B cell (primary cell): ENCODE measurements at regions not wholly inside any gene's neighbourhood (a gene's known extent, or its start where the extent isn't known, plus 50 kb on each side); places are given as distances from the start of the nearest gene placed in this dataset.

Source experiments
- EZH2 ChIP-seq: IDR thresholded peaks from 2 replicates; pipeline ENCODE4 v1.6.1; 2012; ENCODE audit warnings: borderline replicate concordance, low read depth, mild to moderate bottlenecking, moderate library complexity, low read length; ENCODE audit not compliant: insufficient read depth, poor library complexity, severe bottlenecking
- TF ChIP-seq, protein P1 (sequence below): fragments of 200-600 bp; IDR thresholded peaks from one replicate; pipeline ENCODE4 v1.8.0; 2022; ENCODE audit warnings: antibody characterized with exemption, mild to moderate bottlenecking

GRCh38 chr10:21463436-21463835, 62.0 kb downstream of the SKIDA1 start:
- TF ChIP-seq, protein P1, sequence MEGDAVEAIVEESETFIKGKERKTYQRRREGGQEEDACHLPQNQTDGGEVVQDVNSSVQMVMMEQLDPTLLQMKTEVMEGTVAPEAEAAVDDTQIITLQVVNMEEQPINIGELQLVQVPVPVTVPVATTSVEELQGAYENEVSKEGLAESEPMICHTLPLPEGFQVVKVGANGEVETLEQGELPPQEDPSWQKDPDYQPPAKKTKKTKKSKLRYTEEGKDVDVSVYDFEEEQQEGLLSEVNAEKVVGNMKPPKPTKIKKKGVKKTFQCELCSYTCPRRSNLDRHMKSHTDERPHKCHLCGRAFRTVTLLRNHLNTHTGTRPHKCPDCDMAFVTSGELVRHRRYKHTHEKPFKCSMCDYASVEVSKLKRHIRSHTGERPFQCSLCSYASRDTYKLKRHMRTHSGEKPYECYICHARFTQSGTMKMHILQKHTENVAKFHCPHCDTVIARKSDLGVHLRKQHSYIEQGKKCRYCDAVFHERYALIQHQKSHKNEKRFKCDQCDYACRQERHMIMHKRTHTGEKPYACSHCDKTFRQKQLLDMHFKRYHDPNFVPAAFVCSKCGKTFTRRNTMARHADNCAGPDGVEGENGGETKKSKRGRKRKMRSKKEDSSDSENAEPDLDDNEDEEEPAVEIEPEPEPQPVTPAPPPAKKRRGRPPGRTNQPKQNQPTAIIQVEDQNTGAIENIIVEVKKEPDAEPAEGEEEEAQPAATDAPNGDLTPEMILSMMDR, result no peak
- TF ChIP-seq EZH2, result no peak
